Peyer's patch (tissue), 4 donors: ENCODE measurements at regions not wholly inside any gene's neighbourhood (a gene's known extent, or its start where the extent isn't known, plus 50 kb on each side); places are given as distances from the start of the nearest gene placed in this dataset.

Experiments used
- DNase-seq, 3 donors: peaks; one replicate each; pipeline ENCODE4 v3.0.0-alpha.2; 2017 to 2019
- H3K27ac ChIP-seq, 4 donors: fragments of 200-600 bp; sonication (generic); one replicate each; pipeline ENCODE4 v1.5.1; 2016 to 2019
- H3K27me3 ChIP-seq, 2 donors: fragments of 200-600 bp; sonication (generic); one replicate each; pipeline ENCODE4 v1.5.1; 2019
- H3K36me3 ChIP-seq, 3 donors: fragments of 200-600 bp; sonication (generic); one replicate each; pipeline ENCODE4 v1.5.1; 2016 to 2019
- H3K4me1 ChIP-seq, 4 donors: fragments of 200-600 bp; sonication (generic); one replicate each; pipeline ENCODE4 v1.5.1; 2016 to 2019
- H3K4me3 ChIP-seq, 4 donors: fragments of 200-600 bp; sonication (generic); 1 replicate in 3 of 4; 2 replicates in 1 of 4; pipeline ENCODE4 v1.5.1; 2016 to 2019; ENCODE audit warnings: mild to moderate bottlenecking in 1 of 4
- H3K9me3 ChIP-seq, 4 donors: fragments of 200-600 bp; sonication (generic); one replicate each; pipeline ENCODE4 v1.5.1; 2016 to 2019; ENCODE audit warnings: mild to moderate bottlenecking in 1 of 4
- POLR2A ChIP-seq, 2 donors: fragments of 450-650 bp; IDR thresholded peaks; one replicate each; pipeline ENCODE4 v1.5.1; 2017; ENCODE audit warnings: antibody characterized with exemption in 2 of 2, mild to moderate bottlenecking in 2 of 2, moderate library complexity in 2 of 2
- TF ChIP-seq, protein P1 (sequence below), 6 experiments: fragments of 450-650 bp in 4 of 6; fragments of 200-600 bp in 2 of 6; sonication (generic) in 1 of 6; IDR thresholded peaks; one replicate each; pipeline ENCODE4 v1.5.1; 2017 to 2019; ENCODE audit warnings: antibody characterized with exemption in 6 of 6, mild to moderate bottlenecking in 3 of 6, moderate library complexity in 1 of 6

DNA sequence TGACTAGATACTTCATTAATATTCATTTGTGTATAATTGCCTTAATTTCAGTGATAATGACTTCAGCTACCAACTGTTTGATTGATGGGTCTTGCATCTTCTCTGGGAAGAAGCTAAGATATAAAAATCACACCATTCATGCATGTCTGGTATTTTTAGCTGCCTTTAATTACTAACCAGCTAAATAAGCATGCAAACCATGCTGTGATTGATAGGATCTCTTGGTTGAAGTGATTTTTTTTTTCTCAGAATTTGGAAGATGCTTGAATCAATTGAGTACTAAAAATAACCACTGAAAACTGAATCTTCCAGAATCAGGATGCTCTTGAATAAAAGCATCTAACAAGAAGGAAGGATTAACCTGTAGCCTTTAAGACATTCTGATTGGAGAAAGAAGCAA lies 668.8 kb downstream of the TDRD15 start:
- Histone ChIP-seq H3K27ac (no peak overlapping the region), H3K27me3 (no peaks in the 10 kb centered on the region), H3K9me3 (no peaks in the 10 kb centered on the region), H3K36me3 (no peaks in the 10 kb centered on the region), H3K4me3 (no peak overlapping the region), H3K4me1 (no peaks in the 10 kb centered on the region)
- DNase-seq, result no peak
- no peak for TF ChIP-seq POLR2A (IDR thresholded peaks at IDR 0.05)
- TF ChIP-seq, protein P1, sequence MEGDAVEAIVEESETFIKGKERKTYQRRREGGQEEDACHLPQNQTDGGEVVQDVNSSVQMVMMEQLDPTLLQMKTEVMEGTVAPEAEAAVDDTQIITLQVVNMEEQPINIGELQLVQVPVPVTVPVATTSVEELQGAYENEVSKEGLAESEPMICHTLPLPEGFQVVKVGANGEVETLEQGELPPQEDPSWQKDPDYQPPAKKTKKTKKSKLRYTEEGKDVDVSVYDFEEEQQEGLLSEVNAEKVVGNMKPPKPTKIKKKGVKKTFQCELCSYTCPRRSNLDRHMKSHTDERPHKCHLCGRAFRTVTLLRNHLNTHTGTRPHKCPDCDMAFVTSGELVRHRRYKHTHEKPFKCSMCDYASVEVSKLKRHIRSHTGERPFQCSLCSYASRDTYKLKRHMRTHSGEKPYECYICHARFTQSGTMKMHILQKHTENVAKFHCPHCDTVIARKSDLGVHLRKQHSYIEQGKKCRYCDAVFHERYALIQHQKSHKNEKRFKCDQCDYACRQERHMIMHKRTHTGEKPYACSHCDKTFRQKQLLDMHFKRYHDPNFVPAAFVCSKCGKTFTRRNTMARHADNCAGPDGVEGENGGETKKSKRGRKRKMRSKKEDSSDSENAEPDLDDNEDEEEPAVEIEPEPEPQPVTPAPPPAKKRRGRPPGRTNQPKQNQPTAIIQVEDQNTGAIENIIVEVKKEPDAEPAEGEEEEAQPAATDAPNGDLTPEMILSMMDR (IDR thresholded peaks at IDR 0.05), result no peak

DNA sequence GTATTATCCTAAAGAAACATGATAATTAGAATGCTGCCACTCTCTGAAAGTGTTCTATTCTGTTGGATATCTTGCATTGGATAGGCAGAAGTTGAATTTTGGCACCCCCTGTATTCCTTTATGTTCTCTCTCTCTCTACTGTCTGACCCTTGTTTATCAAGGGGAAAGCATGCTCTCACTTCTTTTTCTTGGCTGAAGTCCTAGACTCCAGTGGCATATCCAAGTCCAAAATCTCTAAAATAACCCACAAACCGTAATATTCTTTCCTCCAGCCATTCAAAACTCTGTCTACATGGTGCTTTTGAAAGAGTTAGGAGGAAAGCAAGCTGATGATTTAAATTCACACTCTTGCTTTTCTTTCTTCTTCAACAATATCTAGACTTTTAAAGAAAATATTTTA lies 669.7 kb downstream of the TDRD15 start:
- Histone ChIP-seq H3K27ac (no peak overlapping the region), H3K4me3 (no peak overlapping the region), H3K9me3 (no peaks in the 10 kb centered on the region), H3K4me1 (no peaks in the 10 kb centered on the region), H3K27me3 (no peaks in the 10 kb centered on the region), H3K36me3 (no peaks in the 10 kb centered on the region)
- DNase-seq, result no peak
- TF ChIP-seq, protein P1 (IDR thresholded peaks at IDR 0.05), result no peak
- TF ChIP-seq POLR2A (IDR thresholded peaks at IDR 0.05), result no peak

DNA sequence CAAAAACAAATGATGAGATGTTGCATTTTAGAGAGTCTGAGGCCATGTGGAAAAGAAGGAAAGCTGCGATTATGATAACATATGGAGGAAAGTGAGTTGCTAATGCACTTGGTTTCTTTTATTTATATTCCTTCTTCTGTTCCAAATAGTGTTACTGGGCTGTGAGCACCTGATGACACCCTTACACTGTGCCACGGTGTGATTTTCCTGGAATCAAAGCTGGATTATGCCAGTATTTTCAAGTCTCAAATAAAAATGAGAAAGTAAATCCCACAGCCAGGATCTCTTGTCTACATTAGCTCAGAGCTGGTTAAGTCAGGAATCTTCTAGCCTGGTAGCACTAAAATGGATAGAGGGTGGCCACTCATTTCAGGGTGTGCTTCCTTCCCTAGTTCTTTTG lies 670.8 kb downstream of the TDRD15 start:
- Histone ChIP-seq H3K36me3 (no peaks in the 10 kb centered on the region), H3K4me1 (no peaks in the 10 kb centered on the region), H3K9me3 (no peaks in the 10 kb centered on the region), H3K4me3 (no peak overlapping the region), H3K27ac (no peak overlapping the region), H3K27me3 (no peaks in the 10 kb centered on the region)
- no peak for DNase-seq
- TF ChIP-seq POLR2A (IDR thresholded peaks at IDR 0.05), result no peak
- TF ChIP-seq, protein P1 (IDR thresholded peaks at IDR 0.05), result no peak

DNA sequence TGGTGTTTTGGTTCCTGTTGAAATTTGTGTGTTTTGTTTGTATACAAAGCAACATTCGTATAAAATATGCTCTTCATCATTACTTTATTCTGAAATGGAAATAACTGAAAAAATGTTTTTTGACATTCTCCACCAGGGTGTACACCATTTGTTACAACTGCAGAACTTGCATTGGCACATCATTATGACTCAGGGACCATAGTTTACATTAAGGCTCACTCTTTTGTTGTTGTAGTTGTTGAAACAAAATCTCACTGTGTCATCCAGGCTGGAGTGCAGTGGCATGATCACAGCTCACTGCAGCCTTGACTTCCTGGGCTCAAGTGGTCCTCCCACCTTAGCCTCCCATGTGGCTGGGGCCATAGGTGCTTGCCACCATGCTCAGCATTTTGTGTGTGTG lies 676.6 kb downstream of the TDRD15 start:
- H3K9me3 ChIP-seq, result no peaks in the 10 kb centered on the region
- DNase-seq, result no peak
- no peak overlapping the region for H3K27ac ChIP-seq
- H3K36me3 ChIP-seq, result no peaks in the 10 kb centered on the region
- H3K4me3 ChIP-seq, result no peak overlapping the region
- no peaks in the 10 kb centered on the region for H3K4me1 ChIP-seq
- no peaks in the 10 kb centered on the region for H3K27me3 ChIP-seq
- TF ChIP-seq, protein P1 (IDR thresholded peaks at IDR 0.05), result no peak
- no peak for TF ChIP-seq POLR2A (IDR thresholded peaks at IDR 0.05)

DNA sequence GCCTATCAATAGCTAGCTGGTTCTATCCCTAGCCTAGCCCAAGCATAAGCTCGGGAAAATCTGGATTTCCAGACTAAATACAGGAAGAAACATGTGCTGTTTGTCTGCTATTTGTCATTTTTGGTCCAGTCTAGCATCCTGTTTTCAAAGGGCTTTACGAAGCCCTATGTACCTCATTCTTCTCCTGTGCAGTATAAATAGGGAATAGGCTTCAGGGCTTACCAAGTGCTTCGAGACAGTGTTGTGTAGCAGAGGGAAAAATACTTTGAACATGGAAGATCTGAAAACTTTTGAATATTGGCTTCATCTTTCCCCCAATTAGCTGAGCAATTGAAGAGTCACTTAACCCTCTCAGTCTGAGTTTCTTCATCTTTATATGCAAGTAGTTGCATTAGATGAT lies 679.8 kb downstream of the TDRD15 start:
- H3K4me3 ChIP-seq, result no peak overlapping the region
- H3K36me3 ChIP-seq, result no peaks in the 10 kb centered on the region
- DNase-seq, result no peak
- no peaks in the 10 kb centered on the region for H3K4me1 ChIP-seq
- H3K9me3 ChIP-seq, result no peaks in the 10 kb centered on the region
- no peak overlapping the region for H3K27ac ChIP-seq
- TF ChIP-seq, protein P1 (IDR thresholded peaks at IDR 0.05), result no peak
- no peak for TF ChIP-seq POLR2A (IDR thresholded peaks at IDR 0.05)
- no peaks in the 10 kb centered on the region for H3K27me3 ChIP-seq

DNA sequence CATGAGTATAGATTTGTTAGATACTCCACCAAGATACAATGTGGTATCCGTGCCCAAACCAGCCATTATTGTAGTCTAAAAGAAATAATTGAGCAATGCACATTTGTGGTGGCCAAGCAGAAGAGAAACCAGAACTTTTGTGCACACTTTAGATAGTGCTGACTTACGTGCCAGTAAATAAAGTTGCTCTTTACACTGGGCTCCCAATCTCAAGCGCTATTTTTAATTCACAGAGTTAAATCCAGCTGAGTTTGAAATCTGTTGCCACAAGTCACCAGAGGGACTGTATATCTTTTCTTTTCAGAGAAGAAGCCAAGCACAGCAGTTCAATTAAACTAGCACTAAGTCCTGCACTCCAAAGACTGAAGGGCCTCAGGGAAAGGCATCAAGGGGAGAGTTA lies 680.4 kb downstream of the TDRD15 start:
- no peaks in the 10 kb centered on the region for H3K36me3 ChIP-seq
- H3K4me3 ChIP-seq, result no peak overlapping the region
- H3K9me3 ChIP-seq, result no peaks in the 10 kb centered on the region
- H3K4me1 ChIP-seq, result no peaks in the 10 kb centered on the region
- TF ChIP-seq POLR2A (IDR thresholded peaks at IDR 0.05), result no peak
- TF ChIP-seq, protein P1 (IDR thresholded peaks at IDR 0.05), result no peak
- no peak for DNase-seq
- H3K27me3 ChIP-seq, result no peaks in the 10 kb centered on the region
- H3K27ac ChIP-seq, result no peak overlapping the region
